ENCODE measurements at regions not wholly inside any gene's neighbourhood (a gene's known extent, or its start where the extent isn't known, plus 50 kb on each side); places are given as distances from the start of the nearest gene placed in this dataset.

GRCh38 chr3:117910820-117911521 lies 1123.7 kb downstream of the IGSF11 start:
- H3K27ac ChIP-seq (ENCODE audit: extremely low read depth, low read depth, low read length): no peak overlapping the region
- DNase-seq (ENCODE audit: extremely low read depth in 1 of 4, low spot score in 3 of 4) (no peak), FAIRE-seq (no peak), ATAC-seq (no peak)
- intact Hi-C loops (cut with micrococcal nuclease) (no loop called here), in situ Hi-C loops (cut with MboI) (no loop called here)
- POLR2A ChIA-PET: no interaction called here
- H2AFZ ChIP-seq (ENCODE audit: low read depth, low read length): no peak overlapping the region
- H3K4me2 ChIP-seq (ENCODE audit: insufficient read depth, low read length): no peak overlapping the region
- H3K27me3 ChIP-seq (ENCODE audit: control insufficient read depth in 2 of 2, insufficient read depth in 2 of 2, low read length in 2 of 2): no peaks in the 10 kb centered on the region
- no peak for TF ChIP-seq ZNF717 (CRISPR knock-in tag; IDR thresholded peaks at IDR 0.05)
- no peak for TF ChIP-seq HMGN3 (IDR thresholded peaks at IDR 0.05; ENCODE audit: borderline replicate concordance, extremely low read depth, insufficient read length, low read depth, low read length)
- TF ChIP-seq SMARCA5 (IDR thresholded peaks at IDR 0.05): no peak
- no peak for TF ChIP-seq MXI1 (IDR thresholded peaks at IDR 0.05; ENCODE audit: low read depth, low read length)
- TF ChIP-seq BRF2 (IDR thresholded peaks at IDR 0.05; ENCODE audit: borderline replicate concordance, insufficient read depth, insufficient read length): no peak
- TF ChIP-seq TEAD4 (IDR thresholded peaks at IDR 0.05; ENCODE audit: low read length): no peak
- TF ChIP-seq TEAD4 (CRISPR knock-in tag; IDR thresholded peaks at IDR 0.05; ENCODE audit: borderline replicate concordance): no peak
- TF ChIP-seq ZNF41 (CRISPR knock-in tag; conservative IDR thresholded peaks at IDR 0.05): no peak
- TF ChIP-seq ZBTB1 (CRISPR knock-in tag; IDR thresholded peaks at IDR 0.05; ENCODE audit: borderline replicate concordance, low read depth): no peak
- no peak for TF ChIP-seq KLF13 (tag; IDR thresholded peaks at IDR 0.05; ENCODE audit: borderline replicate concordance, low read depth)
- TF ChIP-seq NFIC (IDR thresholded peaks at IDR 0.05): no peak
- no peak for TF ChIP-seq CHCHD3 (CRISPR knock-in tag; IDR thresholded peaks at IDR 0.05)
- no peak for TF ChIP-seq DMBX1 (CRISPR knock-in tag; IDR thresholded peaks at IDR 0.05; ENCODE audit: borderline replicate concordance)
- TF ChIP-seq ETV5 (CRISPR knock-in tag; IDR thresholded peaks at IDR 0.05; ENCODE audit: low read depth): no peak
- no peak for TF ChIP-seq ZNF695 (CRISPR knock-in tag; IDR thresholded peaks at IDR 0.05)
- no peak for TF ChIP-seq DLX4 (CRISPR knock-in tag; IDR thresholded peaks at IDR 0.05)
- 0% methylated on average over 3 of the region's 3 CpGs for WGBS (ENCODE audit: insufficient coverage, low coverage, missing lambda C conversion rate)
- no peaks in the 10 kb centered on the region for H3K9me3 ChIP-seq (replicated peaks; ENCODE audit: control insufficient read depth, insufficient read depth, low read depth, low read length)
- H3K36me3 ChIP-seq (ENCODE audit: control insufficient read depth, insufficient read depth, low read length): no peaks in the 10 kb centered on the region
- H3K9me1 ChIP-seq (ENCODE audit: control insufficient read depth, insufficient read depth, low read length): no peaks in the 10 kb centered on the region
- no TSS peak for BruUV-seq (replicated peaks)
- no peaks in the 10 kb centered on the region for H3K4me1 ChIP-seq (replicated peaks in 1 of 2; ENCODE audit: control insufficient read depth in 2 of 2, insufficient read depth in 2 of 2, low read length in 2 of 2)
- H3K4me3 ChIP-seq: no peak overlapping the region
- CTCF ChIA-PET (ENCODE audit: low intra/inter-chr PET ratio): no interaction called here
- no peak overlapping the region for H3K9ac ChIP-seq (ENCODE audit: insufficient read depth in 1 of 2, low read depth in 2 of 2, low read length in 2 of 2)
- H3K79me2 ChIP-seq (ENCODE audit: control insufficient read depth, insufficient read depth, low read length): no peaks in the 10 kb centered on the region
- no peaks in the 10 kb centered on the region for H4K20me1 ChIP-seq (replicated peaks; ENCODE audit: control insufficient read depth, insufficient read depth, low read length)

All from K562 (cell line).